GM12801 (cell line): ENCODE measurements at regions not wholly inside any gene's neighbourhood (a gene's known extent, or its start where the extent isn't known, plus 50 kb on each side); places are given as distances from the start of the nearest gene placed in this dataset.

Experiments used
- CTCF ChIP-seq: IDR thresholded peaks from one replicate; pipeline ENCODE4 v1.5.1; 2011; ENCODE audit warnings: control low read depth; ENCODE audit not compliant: insufficient read length; ENCODE audit errors: extremely low read depth

- no peak for TF ChIP-seq CTCF
These were observed 140.6 kb downstream of the C5orf15 start for GRCh38 chr5:133827830-133828229.

- TF ChIP-seq CTCF = no peak
These were observed 141.4 kb downstream of the C5orf15 start for GRCh38 chr5:133827011-133827410.

GRCh38 chr5:133825631-133826289 is 142.7 kb downstream of the C5orf15 start:
- no peak for TF ChIP-seq CTCF

GRCh38 chr5:133824661-133825254 is 143.7 kb downstream of the C5orf15 start:
- no peak for TF ChIP-seq CTCF

- TF ChIP-seq CTCF = no peak
These were observed 146.5 kb downstream of the C5orf15 start for GRCh38 chr5:133821889-133822288.

- no peak for TF ChIP-seq CTCF
These were observed 147.1 kb downstream of the C5orf15 start for GRCh38 chr5:133821311-133821741.

- TF ChIP-seq CTCF = no peak
These were observed 147.9 kb downstream of the C5orf15 start for GRCh38 chr5:133820507-133820906.
